ENCODE measurements at regions not wholly inside any gene's neighbourhood (a gene's known extent, or its start where the extent isn't known, plus 50 kb on each side); places are given as distances from the start of the nearest gene placed in this dataset.
A peak's percentile ranks its signal among the peaks of the same experiment; 100 is the strongest.

- DNase-seq (ENCODE audit: low spot score), result no peak
Observed at GRCh38 chr1:58862728-58863385, 79.0 kb upstream of the JUN start.

- no peak for DNase-seq (ENCODE audit: low spot score)
Observed at GRCh38 chr1:58864654-58865053, 80.8 kb upstream of the JUN start.

GRCh38 chr1:58866578-58866977 lies 82.7 kb upstream of the JUN start:
- DNase-seq (ENCODE audit: low spot score), result no peak

- DNase-seq (ENCODE audit: low spot score), result no peak
Observed at GRCh38 chr1:58869638-58870297, 85.9 kb upstream of the JUN start.

- no peak for DNase-seq (ENCODE audit: low spot score)
Observed at GRCh38 chr1:58870298-58870676, 86.4 kb upstream of the JUN start.

GRCh38 chr1:58874342-58874741 lies 90.5 kb upstream of the JUN start:
- DNase-seq (ENCODE audit: low spot score), result no peak

- no peak for DNase-seq (ENCODE audit: low spot score)
Observed at GRCh38 chr1:58874757-58875755, 91.2 kb upstream of the JUN start.

- DNase-seq (ENCODE audit: low spot score), result no peak
Observed at GRCh38 chr1:58879464-58879863, 95.6 kb upstream of the JUN start.

GRCh38 chr1:58880592-58880991 lies 96.7 kb upstream of the JUN start:
- no peak for DNase-seq (ENCODE audit: low spot score)

- no peak for DNase-seq (ENCODE audit: low spot score)
Observed at GRCh38 chr1:58881471-58881994, 97.7 kb upstream of the JUN start.

- DNase-seq (ENCODE audit: low spot score), result no peak
Observed at GRCh38 chr1:58882322-58882948, 98.6 kb upstream of the JUN start.

GRCh38 chr1:58883037-58883887 lies 99.4 kb upstream of the JUN start:
- no peak for DNase-seq (ENCODE audit: low spot score)

- no peak for DNase-seq (ENCODE audit: low spot score)
Observed at GRCh38 chr1:58883888-58884482, 100.1 kb upstream of the JUN start.

- DNase-seq (ENCODE audit: low spot score), result no peak
Observed at GRCh38 chr1:58884706-58885661, 101.1 kb upstream of the JUN start.

- DNase-seq (ENCODE audit: low spot score), result peak; percentile 26
Observed at GRCh38 chr1:58885998-58886397, 102.2 kb upstream of the JUN start.

GRCh38 chr1:58886611-58887010 lies 102.8 kb upstream of the JUN start:
- no peak for DNase-seq (ENCODE audit: low spot score)

GRCh38 chr1:58887059-58887458 lies 103.2 kb upstream of the JUN start:
- DNase-seq (ENCODE audit: low spot score), result no peak

- DNase-seq (ENCODE audit: low spot score), result no peak
Observed at GRCh38 chr1:58888833-58889232, 105.0 kb upstream of the JUN start.

GRCh38 chr1:58890113-58890512 lies 106.3 kb upstream of the JUN start:
- DNase-seq (ENCODE audit: low spot score), result no peak

- DNase-seq (ENCODE audit: low spot score), result no peak
Observed at GRCh38 chr1:58890609-58891008, 106.8 kb upstream of the JUN start.

All from CD4-positive, alpha-beta T cell treated with Interleukin-15 for 4 hours (primary cell).